MM.1S (cell line): ENCODE measurements at regions not wholly inside any gene's neighbourhood (a gene's known extent, or its start where the extent isn't known, plus 50 kb on each side); places are given as distances from the start of the nearest gene placed in this dataset.

Experiments
- EZH2 ChIP-seq: fragments of 300-600 bp; sonication (generic); optimal IDR thresholded peaks from 2 replicates; pipeline ENCODE3; 2017; ENCODE audit warnings: low read depth, mild to moderate bottlenecking, antibody characterized with exemption, low read length, mixed read lengths
- EZH2phosphoT487 ChIP-seq: fragments of 300-600 bp; sonication (generic); IDR thresholded peaks from 2 replicates; pipeline ENCODE4 v1.6.1; 2018; ENCODE audit warnings: antibody characterized with exemption, low read length

DNA sequence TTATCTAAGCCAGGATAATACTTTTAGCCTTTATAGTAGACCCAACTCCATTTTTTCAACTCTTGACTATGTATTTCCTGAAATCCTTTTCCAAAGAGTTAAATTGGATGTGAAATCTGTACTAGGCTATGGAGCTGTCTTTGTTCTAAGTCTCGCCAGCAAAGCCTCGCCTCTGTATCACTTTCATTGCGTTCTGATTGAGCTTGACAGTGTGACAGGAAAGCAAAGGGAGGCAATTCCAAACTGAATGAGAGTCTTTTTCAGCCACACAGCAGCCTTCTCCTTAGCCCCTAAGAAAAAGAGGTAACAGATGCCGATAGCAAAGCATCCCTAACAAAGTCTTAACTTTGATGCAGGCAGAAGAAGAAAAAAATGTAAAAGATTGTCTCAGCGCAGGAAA lies 154.6 kb upstream of the OTX2 start:
- no peak for TF ChIP-seq EZH2
- TF ChIP-seq EZH2phosphoT487: no peak
